KMS-11 (cell line): ENCODE measurements at regions not wholly inside any gene's neighbourhood (a gene's known extent, or its start where the extent isn't known, plus 50 kb on each side); places are given as distances from the start of the nearest gene placed in this dataset.

ENCODE experiments used
- H2AFZ ChIP-seq: fragments of 200-600 bp; sonication (generic); 2 replicates; pipeline ENCODE4 v1.6.1; 2016; ENCODE audit warnings: antibody characterized with exemption, mixed run types, low read depth
- H3K27ac ChIP-seq: fragments of 200-600 bp; sonication (generic); 2 replicates; pipeline ENCODE4 v1.6.1; 2016; ENCODE audit warnings: mild to moderate bottlenecking, mixed run types
- H3K27me3 ChIP-seq: fragments of 200-600 bp; sonication (generic); 2 replicates; pipeline ENCODE4 v1.6.1; 2017; ENCODE audit warnings: mild to moderate bottlenecking, low read depth, mixed run types, moderate library complexity; ENCODE audit not compliant: insufficient read depth
- H3K36me3 ChIP-seq: fragments of 200-600 bp; sonication (generic); 2 replicates; pipeline ENCODE4 v1.6.1; 2017; ENCODE audit warnings: mild to moderate bottlenecking, mixed run types; ENCODE audit not compliant: insufficient read depth
- H3K4me1 ChIP-seq: fragments of 200-600 bp; sonication (generic); 2 replicates; pipeline ENCODE4 v1.6.1; 2016; ENCODE audit warnings: mild to moderate bottlenecking, low read depth, mixed run types; ENCODE audit not compliant: poor library complexity, severe bottlenecking
- H3K4me2 ChIP-seq: fragments of 200-600 bp; sonication (generic); 2 replicates; pipeline ENCODE4 v1.7.0; 2016; ENCODE audit warnings: mild to moderate bottlenecking, mixed run types
- H3K4me3 ChIP-seq: fragments of 200-600 bp; sonication (generic); IDR thresholded peaks from 2 replicates; pipeline ENCODE4 v1.6.1; 2017; ENCODE audit warnings: low read depth, low read length, mixed read lengths; ENCODE audit not compliant: insufficient read depth
- H3K79me2 ChIP-seq: fragments of 200-600 bp; sonication (generic); 2 replicates; pipeline ENCODE4 v1.6.1; 2016; ENCODE audit warnings: low read depth, mixed run types; ENCODE audit not compliant: insufficient read depth
- H3K9ac ChIP-seq: fragments of 200-600 bp; sonication (generic); 2 replicates; pipeline ENCODE4 v1.6.1; 2016; ENCODE audit warnings: mild to moderate bottlenecking, mixed run types
- H4K20me1 ChIP-seq: fragments of 200-600 bp; sonication (generic); 2 replicates; pipeline ENCODE4 v1.6.1; 2016; ENCODE audit warnings: mild to moderate bottlenecking, mixed run types; ENCODE audit not compliant: insufficient read depth
- CTCF ChIP-seq: fragments of 200-600 bp; sonication (generic); conservative IDR thresholded peaks from 2 replicates; pipeline ENCODE4 v1.6.1; 2017; ENCODE audit warnings: low read depth, mild to moderate bottlenecking, antibody characterized with exemption, low read length, moderate library complexity, mixed read lengths

- Histone ChIP-seq H2AFZ (no peak overlapping the region), H3K36me3 (no peaks in the 10 kb centered on the region), H3K4me2 (no peak overlapping the region), H3K27me3 (no peaks in the 10 kb centered on the region), H3K4me3 (no peak overlapping the region), H4K20me1 (no peaks in the 10 kb centered on the region), H3K79me2 (no peaks in the 10 kb centered on the region), H3K9ac (no peak overlapping the region), H3K27ac (no peak overlapping the region), H3K4me1 (no peaks in the 10 kb centered on the region)
- TF ChIP-seq CTCF, result no peak
Measured at GRCh38 chr2:160550048-160550447, 56.4 kb upstream of the RBMS1 start.

- TF ChIP-seq CTCF, result no peak
- H4K20me1 ChIP-seq, result no peaks in the 10 kb centered on the region
- H3K36me3 ChIP-seq, result no peaks in the 10 kb centered on the region
- H3K4me2 ChIP-seq, result no peak overlapping the region
- no peaks in the 10 kb centered on the region for H3K79me2 ChIP-seq
- no peak overlapping the region for H3K4me3 ChIP-seq
- no peaks in the 10 kb centered on the region for H3K4me1 ChIP-seq
- H3K9ac ChIP-seq, result no peak overlapping the region
- no peak overlapping the region for H2AFZ ChIP-seq
- no peak overlapping the region for H3K27ac ChIP-seq
- no peaks in the 10 kb centered on the region for H3K27me3 ChIP-seq
Measured at GRCh38 chr2:160551259-160551658, 57.7 kb upstream of the RBMS1 start.

- no peaks in the 10 kb centered on the region for H3K36me3 ChIP-seq
- H4K20me1 ChIP-seq, result no peaks in the 10 kb centered on the region
- no peak overlapping the region for H2AFZ ChIP-seq
- H3K9ac ChIP-seq, result no peak overlapping the region
- H3K27me3 ChIP-seq, result no peaks in the 10 kb centered on the region
- no peak overlapping the region for H3K4me2 ChIP-seq
- no peaks in the 10 kb centered on the region for H3K79me2 ChIP-seq
- H3K4me1 ChIP-seq, result no peaks in the 10 kb centered on the region
- no peak overlapping the region for H3K4me3 ChIP-seq
- TF ChIP-seq CTCF, result no peak
- H3K27ac ChIP-seq, result no peak overlapping the region
Measured at GRCh38 chr2:160555420-160556071, 61.9 kb upstream of the RBMS1 start.

- H4K20me1 ChIP-seq, result no peaks in the 10 kb centered on the region
- H3K79me2 ChIP-seq, result no peaks in the 10 kb centered on the region
- H3K36me3 ChIP-seq, result no peaks in the 10 kb centered on the region
- H3K27me3 ChIP-seq, result no peaks in the 10 kb centered on the region
- no peak overlapping the region for H2AFZ ChIP-seq
- TF ChIP-seq CTCF, result no peak
- no peaks in the 10 kb centered on the region for H3K4me1 ChIP-seq
- H3K9ac ChIP-seq, result no peak overlapping the region
- H3K4me3 ChIP-seq, result no peak overlapping the region
- H3K27ac ChIP-seq, result no peak overlapping the region
- no peak overlapping the region for H3K4me2 ChIP-seq
Measured at GRCh38 chr2:160557903-160558302, 64.3 kb upstream of the RBMS1 start.
